ENCODE measurements at regions not wholly inside any gene's neighbourhood (a gene's known extent, or its start where the extent isn't known, plus 50 kb on each side); places are given as distances from the start of the nearest gene placed in this dataset.

DNA sequence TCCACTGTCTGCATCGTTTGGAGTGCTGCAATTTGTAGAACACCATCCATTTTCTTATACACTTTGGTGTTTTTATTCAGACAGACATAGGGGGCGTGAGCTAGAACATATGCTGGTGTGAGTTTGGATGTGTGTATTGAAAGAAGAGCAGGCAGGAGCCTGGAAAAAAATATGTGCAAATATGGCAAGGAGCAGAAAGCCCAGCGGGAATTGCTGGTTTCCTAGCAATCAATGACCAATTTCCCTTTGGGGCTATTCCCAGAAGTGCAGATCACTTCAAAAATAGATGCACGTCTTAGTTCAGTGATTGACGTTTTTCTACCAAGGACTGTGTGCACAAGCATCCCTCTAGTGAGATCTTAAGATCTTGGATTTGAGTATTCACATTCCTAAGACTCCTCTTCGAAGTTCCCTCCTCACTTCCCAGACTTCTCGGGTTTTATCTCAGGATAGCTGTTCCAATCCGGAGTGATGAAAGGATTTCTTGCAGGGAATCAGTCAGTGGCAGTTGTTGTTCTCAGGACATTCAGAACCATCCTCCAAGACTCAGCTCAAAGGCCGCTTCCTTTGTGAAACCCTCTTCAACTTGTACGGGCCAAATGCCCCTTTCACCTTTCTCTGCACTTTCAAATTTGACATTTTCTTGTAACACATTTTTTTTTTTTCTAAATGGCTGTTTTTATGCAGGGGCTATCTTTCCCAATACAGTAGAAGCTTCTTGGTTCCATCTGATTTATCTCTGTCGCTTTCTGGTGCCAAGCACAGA, 268.7 kb upstream of the ASIC2 start:
- no peak overlapping the region for H3K4me3 ChIP-seq (ENCODE audit: control insufficient read depth in 1 of 2, extremely low read depth in 1 of 2, low read length in 1 of 2)
- H3K9me3 ChIP-seq: no peaks in the 10 kb centered on the region
- no peaks in the 10 kb centered on the region for H3K4me1 Mint-ChIP-seq
- H3K36me3 Mint-ChIP-seq: no peaks in the 10 kb centered on the region
- H3K9me3 Mint-ChIP-seq: peaks cover 4 to 16% (median 4%) of the 10 kb centered on the region in 3 donors
- H3K27me3 ChIP-seq (replicated peaks in 1 of 2; ENCODE audit: control insufficient read depth in 2 of 2, extremely low read depth in 1 of 2, insufficient read depth in 2 of 2, low read length in 1 of 2): peaks cover 0 to 5% of the 10 kb centered on the region in 2 experiments
- H3K27ac Mint-ChIP-seq: no peak overlapping the region
- DNase-seq (no peak), ATAC-seq (replicated peaks in 1 of 4) (no peak)
- H3K4me1 ChIP-seq (ENCODE audit: control insufficient read depth in 1 of 2, extremely low read depth in 1 of 2, insufficient read depth in 2 of 2, low read length in 2 of 2): no peaks in the 10 kb centered on the region
- H3K4me3 Mint-ChIP-seq: no peak overlapping the region
- H3K27ac ChIP-seq (ENCODE audit: low read length): no peak overlapping the region
- CTCF ChIA-PET: no interaction called here
- POLR2A ChIA-PET: no interaction called here
- H3K36me3 ChIP-seq (ENCODE audit: control insufficient read depth in 2 of 2, extremely low read depth in 1 of 2, insufficient read depth in 1 of 2, low read length in 1 of 2): no peaks in the 10 kb centered on the region
- WGBS (ENCODE audit: insufficient coverage): 49% methylated on average over 3 of the region's 11 CpGs
- H3K27me3 Mint-ChIP-seq: peaks cover 0 to 3% of the 10 kb centered on the region in 2 donors

DNA sequence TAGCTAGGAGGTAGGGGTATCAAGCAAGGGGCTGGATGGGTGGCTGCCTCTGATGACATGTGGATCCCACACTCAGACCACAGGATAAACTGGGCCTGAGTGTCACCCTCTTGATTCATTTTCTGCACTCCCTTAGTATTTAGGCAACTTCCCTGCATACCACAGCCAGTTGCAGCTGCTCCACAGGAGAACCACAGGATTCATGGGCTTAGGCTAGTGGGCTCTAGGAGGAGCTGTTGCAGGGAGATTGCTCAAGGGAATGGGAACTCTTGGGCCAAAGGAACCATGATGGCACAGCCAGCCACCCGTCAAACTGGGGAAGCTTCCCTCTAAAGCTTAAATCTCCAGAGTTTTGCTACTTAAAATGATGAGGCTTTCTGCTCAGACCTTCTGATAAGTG, 269.7 kb upstream of the ASIC2 start:
- ATAC-seq (replicated peaks in 1 of 4): no peak
- POLR2A ChIA-PET: no interaction called here
- Mint-ChIP-seq H3K9me3 (peaks cover under 1 to 9% (median 4%) of the 10 kb centered on the region in 3 donors), H3K36me3 (no peaks in the 10 kb centered on the region), H3K27ac (no peak overlapping the region), H3K4me1 (no peaks in the 10 kb centered on the region), H3K4me3 (no peak overlapping the region), H3K27me3 (peaks cover 0 to 3% of the 10 kb centered on the region in 2 donors)
- no CpG with 5 or more reads among the region's 1 CpG for WGBS (ENCODE audit: insufficient coverage)
- H3K27ac ChIP-seq (ENCODE audit: low read length): no peak overlapping the region
- peaks cover 0 to 5% of the 10 kb centered on the region in 2 experiments for H3K27me3 ChIP-seq (replicated peaks in 1 of 2; ENCODE audit: control insufficient read depth in 2 of 2, extremely low read depth in 1 of 2, insufficient read depth in 2 of 2, low read length in 1 of 2)
- H3K4me1 ChIP-seq (ENCODE audit: control insufficient read depth in 1 of 2, extremely low read depth in 1 of 2, insufficient read depth in 2 of 2, low read length in 2 of 2): no peaks in the 10 kb centered on the region
- DNase-seq: no peak
- H3K9me3 ChIP-seq: no peaks in the 10 kb centered on the region
- H3K4me3 ChIP-seq (ENCODE audit: control insufficient read depth in 1 of 2, extremely low read depth in 1 of 2, low read length in 1 of 2): no peak overlapping the region
- CTCF ChIA-PET: no interaction called here
- no peaks in the 10 kb centered on the region for H3K36me3 ChIP-seq (ENCODE audit: control insufficient read depth in 2 of 2, extremely low read depth in 1 of 2, insufficient read depth in 1 of 2, low read length in 1 of 2)

DNA sequence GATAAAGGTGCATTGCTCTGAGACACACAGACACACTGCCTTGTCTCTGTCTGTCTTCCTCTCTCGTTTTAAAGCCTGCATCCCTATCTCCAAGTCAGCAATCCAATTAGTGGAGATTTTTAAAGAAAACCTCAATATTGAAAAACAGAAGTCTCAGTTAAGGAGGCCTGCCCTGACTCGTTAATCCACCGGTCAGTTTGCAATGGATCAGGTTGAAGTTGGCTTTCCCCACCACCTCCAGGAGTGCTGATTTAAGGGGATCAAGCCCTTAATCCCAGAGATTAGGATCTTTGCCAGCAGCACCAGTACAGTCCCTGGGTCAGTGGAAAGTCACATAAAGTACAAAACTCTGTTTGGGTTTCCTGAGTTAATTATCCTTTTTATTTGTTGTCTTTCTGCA, 271.1 kb upstream of the ASIC2 start:
- DNase-seq (no peak), ATAC-seq (replicated peaks in 1 of 4) (no peak)
- ChIA-PET CTCF (no interaction called here), POLR2A (no interaction called here)
- Mint-ChIP-seq H3K4me1 (no peaks in the 10 kb centered on the region), H3K4me3 (no peak overlapping the region), H3K27ac (no peak overlapping the region), H3K36me3 (no peaks in the 10 kb centered on the region), H3K27me3 (peaks cover 0 to under 1% of the 10 kb centered on the region in 2 donors), H3K9me3 (peaks cover 0 to 4% (median 2%) of the 10 kb centered on the region in 3 donors)
- Histone ChIP-seq H3K4me3 (ENCODE audit: control insufficient read depth in 1 of 2, extremely low read depth in 1 of 2, low read length in 1 of 2) (no peak overlapping the region), H3K36me3 (ENCODE audit: control insufficient read depth in 2 of 2, extremely low read depth in 1 of 2, insufficient read depth in 1 of 2, low read length in 1 of 2) (no peaks in the 10 kb centered on the region), H3K9me3 (no peaks in the 10 kb centered on the region), H3K27ac (ENCODE audit: low read length) (no peak overlapping the region), H3K4me1 (ENCODE audit: control insufficient read depth in 1 of 2, extremely low read depth in 1 of 2, insufficient read depth in 2 of 2, low read length in 2 of 2) (no peaks in the 10 kb centered on the region), H3K27me3 (replicated peaks in 1 of 2; ENCODE audit: control insufficient read depth in 2 of 2, extremely low read depth in 1 of 2, insufficient read depth in 2 of 2, low read length in 1 of 2) (peaks cover 0 to 7% of the 10 kb centered on the region in 2 experiments)
- WGBS (ENCODE audit: insufficient coverage): 40% methylated on average over 1 of the region's 3 CpGs

DNA sequence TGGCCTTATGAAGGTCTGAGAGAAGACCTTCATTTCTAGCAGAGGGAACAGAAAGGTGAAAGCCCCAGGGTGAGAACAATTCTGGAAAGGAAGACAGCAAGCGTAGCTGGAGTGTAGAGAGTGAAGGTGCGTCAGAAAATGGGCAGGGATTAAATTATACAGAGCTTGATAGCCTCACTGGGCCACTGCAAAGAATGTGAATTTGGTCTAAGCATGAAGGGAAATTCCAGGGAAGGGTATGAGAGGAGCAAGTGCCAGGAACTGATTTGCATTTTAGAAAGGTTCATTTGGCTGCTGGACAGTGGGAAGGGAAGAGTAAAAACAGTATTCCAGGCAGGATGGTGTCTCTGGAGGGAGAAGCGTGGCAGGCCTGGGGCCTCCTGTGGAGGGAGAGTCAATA, 274.1 kb upstream of the ASIC2 start:
- no peak for ATAC-seq (replicated peaks in 1 of 4)
- peaks cover 0 to 12% of the 10 kb centered on the region in 2 experiments for H3K27me3 ChIP-seq (replicated peaks in 1 of 2; ENCODE audit: control insufficient read depth in 2 of 2, extremely low read depth in 1 of 2, insufficient read depth in 2 of 2, low read length in 1 of 2)
- no peak for DNase-seq
- Mint-ChIP-seq H3K4me1 (no peaks in the 10 kb centered on the region), H3K27ac (no peak overlapping the region), H3K9me3 (peaks cover 0 to 3% (median 2%) of the 10 kb centered on the region in 3 donors), H3K4me3 (no peak overlapping the region), H3K27me3 (peaks cover 0 to 3% of the 10 kb centered on the region in 2 donors), H3K36me3 (no peaks in the 10 kb centered on the region)
- WGBS (ENCODE audit: insufficient coverage): 69% methylated on average over 3 of the region's 3 CpGs
- ChIA-PET CTCF (no interaction called here), POLR2A (no interaction called here)
- no peaks in the 10 kb centered on the region for H3K4me1 ChIP-seq (ENCODE audit: control insufficient read depth in 1 of 2, extremely low read depth in 1 of 2, insufficient read depth in 2 of 2, low read length in 2 of 2)
- no peaks in the 10 kb centered on the region for H3K9me3 ChIP-seq
- no peak overlapping the region for H3K27ac ChIP-seq (ENCODE audit: low read length)
- no peaks in the 10 kb centered on the region for H3K36me3 ChIP-seq (ENCODE audit: control insufficient read depth in 2 of 2, extremely low read depth in 1 of 2, insufficient read depth in 1 of 2, low read length in 1 of 2)
- H3K4me3 ChIP-seq (ENCODE audit: control insufficient read depth in 1 of 2, extremely low read depth in 1 of 2, low read length in 1 of 2): no peak overlapping the region

DNA sequence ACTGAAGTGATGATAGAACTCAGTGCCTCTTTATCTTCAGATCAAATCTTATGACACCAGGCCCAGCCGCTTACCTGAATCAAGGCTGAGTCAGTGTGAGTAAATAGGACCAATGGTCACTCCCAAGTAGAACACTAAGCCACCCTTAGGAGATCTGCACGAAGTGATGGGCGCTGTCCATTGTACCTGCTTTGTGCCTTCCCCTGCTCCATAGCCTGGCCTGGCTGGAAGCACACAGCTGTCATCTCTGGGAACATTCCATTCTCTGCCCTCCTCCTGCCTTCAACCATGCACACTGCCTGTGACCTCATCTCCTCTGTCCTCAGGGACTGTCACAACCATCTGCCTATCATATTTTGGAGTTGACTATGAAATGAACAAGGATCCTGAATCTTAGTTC, 279.5 kb upstream of the ASIC2 start:
- Histone ChIP-seq H3K4me1 (ENCODE audit: control insufficient read depth in 1 of 2, extremely low read depth in 1 of 2, insufficient read depth in 2 of 2, low read length in 2 of 2) (no peaks in the 10 kb centered on the region), H3K36me3 (ENCODE audit: control insufficient read depth in 2 of 2, extremely low read depth in 1 of 2, insufficient read depth in 1 of 2, low read length in 1 of 2) (no peaks in the 10 kb centered on the region), H3K9me3 (no peaks in the 10 kb centered on the region), H3K4me3 (ENCODE audit: control insufficient read depth in 1 of 2, extremely low read depth in 1 of 2, low read length in 1 of 2) (no peak overlapping the region), H3K27me3 (replicated peaks in 1 of 2; ENCODE audit: control insufficient read depth in 2 of 2, extremely low read depth in 1 of 2, insufficient read depth in 2 of 2, low read length in 1 of 2) (peaks cover 0 to 7% of the 10 kb centered on the region in 2 experiments), H3K27ac (ENCODE audit: low read length) (no peak overlapping the region)
- DNase-seq (no peak), ATAC-seq (replicated peaks in 1 of 4) (no peak)
- Mint-ChIP-seq H3K9me3 (peaks cover 0 to 3% (median 0%) of the 10 kb centered on the region in 3 donors), H3K36me3 (no peaks in the 10 kb centered on the region), H3K27ac (no peak overlapping the region), H3K27me3 (peaks cover 5 to 14% of the 10 kb centered on the region in 2 donors), H3K4me1 (no peaks in the 10 kb centered on the region), H3K4me3 (no peak overlapping the region)
- ChIA-PET POLR2A (no interaction called here), CTCF (no interaction called here)
- WGBS (ENCODE audit: insufficient coverage): 50% methylated on average over 2 of the region's 3 CpGs

DNA sequence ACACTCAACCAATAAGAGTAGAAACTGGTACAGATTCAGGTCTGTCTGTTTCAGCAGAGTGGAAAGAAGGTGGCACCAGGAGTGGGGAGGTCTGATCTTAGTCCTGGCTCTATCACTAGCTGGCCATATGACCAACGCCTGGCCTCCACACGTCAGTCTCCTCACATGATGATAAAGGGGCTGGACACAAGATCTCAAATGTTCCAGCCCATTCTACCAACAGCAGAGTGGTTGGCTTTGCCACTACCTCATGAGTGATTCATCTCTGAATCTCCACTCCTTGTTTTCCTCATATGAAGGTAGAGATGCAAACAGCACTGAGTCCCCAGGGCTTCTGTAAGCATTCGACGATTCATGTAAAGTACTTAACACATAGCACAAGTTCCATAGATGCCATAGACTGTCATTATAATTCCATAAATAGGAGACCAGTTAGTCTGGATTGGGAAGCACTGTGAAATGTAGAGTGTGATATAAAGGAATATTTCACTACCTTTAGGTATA, 281.9 kb upstream of the ASIC2 start:
- ATAC-seq (replicated peaks in 1 of 4) (no peak), DNase-seq (no peak)
- ChIA-PET CTCF (no interaction called here), POLR2A (no interaction called here)
- Mint-ChIP-seq H3K27ac (no peak overlapping the region), H3K27me3 (peaks cover 10 to 14% of the 10 kb centered on the region in 2 donors), H3K36me3 (no peaks in the 10 kb centered on the region), H3K4me1 (no peaks in the 10 kb centered on the region), H3K9me3 (peaks cover 0 to 3% (median 0%) of the 10 kb centered on the region in 3 donors), H3K4me3 (no peak overlapping the region)
- no peaks in the 10 kb centered on the region for H3K36me3 ChIP-seq (ENCODE audit: control insufficient read depth in 2 of 2, extremely low read depth in 1 of 2, insufficient read depth in 1 of 2, low read length in 1 of 2)
- no peak overlapping the region for H3K4me3 ChIP-seq (ENCODE audit: control insufficient read depth in 1 of 2, extremely low read depth in 1 of 2, low read length in 1 of 2)
- H3K4me1 ChIP-seq (ENCODE audit: control insufficient read depth in 1 of 2, extremely low read depth in 1 of 2, insufficient read depth in 2 of 2, low read length in 2 of 2): no peaks in the 10 kb centered on the region
- no peak overlapping the region for H3K27ac ChIP-seq (ENCODE audit: low read length)
- H3K27me3 ChIP-seq (replicated peaks in 1 of 2; ENCODE audit: control insufficient read depth in 2 of 2, extremely low read depth in 1 of 2, insufficient read depth in 2 of 2, low read length in 1 of 2): peaks cover 0 to 3% of the 10 kb centered on the region in 2 experiments
- H3K9me3 ChIP-seq: no peaks in the 10 kb centered on the region
- WGBS (ENCODE audit: insufficient coverage): no CpG with 5 or more reads among the region's 4 CpGs
